Gastrocnemius medialis (tissue), 4 donors: ENCODE measurements at regions not wholly inside any gene's neighbourhood (a gene's known extent, or its start where the extent isn't known, plus 50 kb on each side); places are given as distances from the start of the nearest gene placed in this dataset.

Experiments
- ATAC-seq, 2 donors: fragments of 150-250 bp; one replicate each; pipeline ENCODE4 v1.9.1; 2016
- DNase-seq, 2 donors: peaks; one replicate each; pipeline ENCODE4 v3.0.0-alpha.2; 2019
- H3K27ac ChIP-seq, 4 donors: fragments of 200-600 bp; sonication (generic); 1 replicate in 1 of 4; 2 replicates in 3 of 4; pipeline ENCODE4 v1.5.1; 2016 to 2018; ENCODE audit warnings: mild to moderate bottlenecking in 2 of 4, moderate library complexity in 1 of 4
- H3K27me3 ChIP-seq, 3 donors: fragments of 200-600 bp; sonication (generic) in 2 of 3; 1 replicate in 1 of 3; 2 replicates in 2 of 3; pipeline versions ENCODE4 v1.5.1 to v1.6.0; 2016 to 2019; ENCODE audit warnings: mild to moderate bottlenecking in 1 of 3, moderate library complexity in 1 of 3
- H3K36me3 ChIP-seq, 2 donors: fragments of 200-600 bp; sonication (generic) in 1 of 2; one replicate each; pipeline ENCODE4 v1.5.1; 2017 to 2018
- H3K4me1 ChIP-seq, 2 donors: fragments of 200-600 bp; sonication (generic) in 1 of 2; one replicate each; pipeline ENCODE4 v1.5.1; 2016 to 2017; ENCODE audit warnings: mild to moderate bottlenecking in 2 of 2
- H3K4me3 ChIP-seq, 4 donors: fragments of 200-600 bp; sonication (generic) in 3 of 4; 1 replicate in 1 of 4; 2 replicates in 3 of 4; pipeline ENCODE4 v1.5.1; 2016 to 2019; ENCODE audit warnings: mild to moderate bottlenecking in 2 of 4
- H3K9me3 ChIP-seq, 3 donors: fragments of 200-600 bp; sonication (generic) in 2 of 3; 1 replicate in 1 of 3; 2 replicates in 2 of 3; pipeline ENCODE4 v1.5.1; 2016 to 2019
- POLR2A ChIP-seq, 2 donors: fragments of 450-650 bp; IDR thresholded peaks; one replicate each; pipeline ENCODE4 v1.6.1; 2017; ENCODE audit warnings: antibody characterized with exemption in 2 of 2, mild to moderate bottlenecking in 2 of 2, moderate library complexity in 2 of 2
- in situ Hi-C, 4 donors: fragments of 200-750 bp; cut with MboI; loops; one replicate each; pipeline versions ENCODE4 v1.15.0 to v1.8.0; 2017; ENCODE audit warnings: low sequenced_read_pairs in 4 of 4
- intact Hi-C: fragments of 100-400 bp; cut with DNase I; formaldehyde crosslinking; loops from one replicate; pipeline ENCODE4 v1.15.1; 2023; ENCODE audit warnings: low total_unique reads
- TF ChIP-seq, protein P1 (sequence below), 5 experiments: fragments of 450-650 bp in 3 of 5; fragments of 200-600 bp in 2 of 5; sonication (generic) in 2 of 5; IDR thresholded peaks in 4 of 5; conservative IDR thresholded peaks in 1 of 5; 1 replicate in 4 of 5; 2 replicates in 1 of 5; pipeline ENCODE4 v1.5.1; 2016 to 2019; ENCODE audit warnings: antibody characterized with exemption in 5 of 5, mild to moderate bottlenecking in 3 of 5, moderate library complexity in 3 of 5

DNA sequence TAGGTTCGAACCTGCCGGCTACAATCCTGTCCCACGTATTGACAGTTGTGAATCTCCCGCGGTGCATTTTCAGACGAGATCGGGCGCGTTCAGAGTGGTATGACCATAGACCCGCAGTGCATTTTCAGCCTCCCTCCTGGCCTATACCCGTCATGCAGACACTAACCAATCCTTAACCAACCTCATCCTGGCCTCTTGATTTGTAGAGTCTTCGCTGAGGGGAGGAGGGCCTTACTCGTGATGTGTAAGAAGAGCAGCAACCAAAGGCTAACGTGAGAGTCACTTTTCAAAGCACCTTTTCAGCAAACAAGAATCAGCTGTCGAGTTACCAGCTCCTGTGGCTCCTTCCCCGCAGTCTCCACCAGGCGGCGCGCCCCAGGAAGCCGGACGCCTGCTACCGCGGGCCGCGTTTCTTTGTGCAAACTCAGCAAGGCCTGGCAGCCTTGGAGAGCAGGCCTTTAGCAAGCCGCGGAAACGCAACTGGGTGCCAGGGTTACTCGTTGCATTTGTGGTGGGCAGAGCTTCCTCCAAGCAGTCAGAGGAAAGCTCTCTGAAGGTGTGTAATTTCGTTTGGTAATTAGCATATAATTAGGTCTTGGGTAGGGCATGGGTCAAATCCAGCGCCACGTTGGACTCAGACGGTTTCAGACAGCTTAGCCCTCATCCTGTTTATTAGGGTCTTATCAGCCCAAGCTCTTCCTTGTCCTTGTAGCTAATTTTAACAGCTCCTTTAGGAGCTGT lies 139.8 kb downstream of the OR2B2 start:
- no peak overlapping the region for H3K27ac ChIP-seq
- H3K36me3 ChIP-seq, result no peaks in the 10 kb centered on the region
- no peak overlapping the region for H3K4me3 ChIP-seq
- intact Hi-C loops, result loop anchor here (1.0 kb wide), 1 partner anchor 123 kb away; no protein-coding TSS in a partner anchor
- TF ChIP-seq, protein P1, sequence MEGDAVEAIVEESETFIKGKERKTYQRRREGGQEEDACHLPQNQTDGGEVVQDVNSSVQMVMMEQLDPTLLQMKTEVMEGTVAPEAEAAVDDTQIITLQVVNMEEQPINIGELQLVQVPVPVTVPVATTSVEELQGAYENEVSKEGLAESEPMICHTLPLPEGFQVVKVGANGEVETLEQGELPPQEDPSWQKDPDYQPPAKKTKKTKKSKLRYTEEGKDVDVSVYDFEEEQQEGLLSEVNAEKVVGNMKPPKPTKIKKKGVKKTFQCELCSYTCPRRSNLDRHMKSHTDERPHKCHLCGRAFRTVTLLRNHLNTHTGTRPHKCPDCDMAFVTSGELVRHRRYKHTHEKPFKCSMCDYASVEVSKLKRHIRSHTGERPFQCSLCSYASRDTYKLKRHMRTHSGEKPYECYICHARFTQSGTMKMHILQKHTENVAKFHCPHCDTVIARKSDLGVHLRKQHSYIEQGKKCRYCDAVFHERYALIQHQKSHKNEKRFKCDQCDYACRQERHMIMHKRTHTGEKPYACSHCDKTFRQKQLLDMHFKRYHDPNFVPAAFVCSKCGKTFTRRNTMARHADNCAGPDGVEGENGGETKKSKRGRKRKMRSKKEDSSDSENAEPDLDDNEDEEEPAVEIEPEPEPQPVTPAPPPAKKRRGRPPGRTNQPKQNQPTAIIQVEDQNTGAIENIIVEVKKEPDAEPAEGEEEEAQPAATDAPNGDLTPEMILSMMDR (IDR thresholded peaks at IDR 0.05 in 4 of 5, conservative IDR thresholded peaks at IDR 0.05 in 1 of 5), result peak; percentile 57 to 88 (median 82)
- TF ChIP-seq POLR2A (IDR thresholded peaks at IDR 0.05), result no peak
- H3K9me3 ChIP-seq, result no peaks in the 10 kb centered on the region
- DNase-seq (peak; percentile 51 to 57), ATAC-seq (peak; percentile 66 to 89)
- peaks cover 0 to 20% (median 14%) of the 10 kb centered on the region in 3 donors for H3K27me3 ChIP-seq
- in situ Hi-C loops, result loop anchor here in 3 of 4 donors (5.0 to 25.0 kb wide), 3 partner anchors 115 to 260 kb away; a partner anchor contains a TSS
- H3K4me1 ChIP-seq, result no peaks in the 10 kb centered on the region

DNA sequence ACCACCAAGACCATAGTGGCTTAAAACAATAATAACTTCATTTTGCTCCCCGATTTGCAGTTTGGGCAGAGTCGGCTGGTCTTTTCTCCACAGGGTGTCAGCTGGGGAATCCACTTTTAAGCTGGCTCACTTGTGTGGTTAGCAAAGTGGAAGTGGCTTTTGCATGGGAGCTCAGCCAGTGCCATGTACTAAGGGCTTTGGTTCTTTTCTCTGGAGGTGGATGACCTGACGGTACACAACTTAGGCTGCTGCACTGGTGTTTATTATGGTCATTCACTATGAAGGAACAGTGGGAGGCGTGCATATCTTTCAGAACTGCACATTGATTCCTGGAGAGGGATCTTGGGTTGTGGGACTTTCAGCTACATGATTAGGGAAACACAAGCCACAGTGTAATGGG lies 141.0 kb downstream of the OR2B2 start:
- TF ChIP-seq POLR2A (IDR thresholded peaks at IDR 0.05), result no peak
- TF ChIP-seq, protein P1 (IDR thresholded peaks at IDR 0.05 in 4 of 5, conservative IDR thresholded peaks at IDR 0.05 in 1 of 5), result no peak
- Histone ChIP-seq H3K9me3 (no peaks in the 10 kb centered on the region), H3K4me3 (no peak overlapping the region), H3K27ac (no peak overlapping the region), H3K27me3 (peaks cover 0 to 16% (median 8%) of the 10 kb centered on the region in 3 donors), H3K36me3 (no peaks in the 10 kb centered on the region), H3K4me1 (no peaks in the 10 kb centered on the region)
- in situ Hi-C loops, result loop anchor here in 3 of 4 donors (5.0 to 25.0 kb wide), 3 partner anchors 116 to 259 kb away; a partner anchor contains a TSS
- no peak for ATAC-seq
- intact Hi-C loops, result no loop called here
- DNase-seq, result no peak

DNA sequence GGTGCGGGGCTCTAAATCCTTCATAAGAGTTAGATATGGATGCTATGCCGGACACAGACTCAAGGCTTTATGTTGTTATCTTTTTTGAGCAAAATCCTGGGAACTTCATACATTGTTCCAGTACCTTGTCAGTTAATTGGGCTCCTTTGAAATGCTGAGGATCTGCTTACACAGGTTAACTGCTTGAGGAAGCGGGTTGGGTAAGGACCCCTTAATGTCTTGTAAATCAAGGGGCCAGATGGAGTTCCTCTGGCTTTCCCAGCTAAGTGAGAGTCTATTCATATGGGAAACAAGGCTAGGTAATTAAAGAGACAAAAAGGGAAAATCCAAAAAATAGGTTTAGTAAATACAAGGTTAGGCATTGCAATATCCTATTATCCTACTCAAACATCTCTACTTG lies 141.5 kb downstream of the OR2B2 start:
- ATAC-seq (no peak), DNase-seq (no peak)
- Histone ChIP-seq H3K27ac (no peak overlapping the region), H3K27me3 (peaks cover 0 to 16% (median 6%) of the 10 kb centered on the region in 3 donors), H3K4me1 (no peaks in the 10 kb centered on the region), H3K9me3 (no peaks in the 10 kb centered on the region), H3K36me3 (no peaks in the 10 kb centered on the region), H3K4me3 (no peak overlapping the region)
- intact Hi-C loops, result no loop called here
- in situ Hi-C loops, result loop anchor here in 3 of 4 donors (5.0 to 25.0 kb wide), 3 partner anchors 117 to 258 kb away; a partner anchor contains a TSS
- TF ChIP-seq, protein P1 (IDR thresholded peaks at IDR 0.05 in 4 of 5, conservative IDR thresholded peaks at IDR 0.05 in 1 of 5), result no peak
- no peak for TF ChIP-seq POLR2A (IDR thresholded peaks at IDR 0.05)

DNA sequence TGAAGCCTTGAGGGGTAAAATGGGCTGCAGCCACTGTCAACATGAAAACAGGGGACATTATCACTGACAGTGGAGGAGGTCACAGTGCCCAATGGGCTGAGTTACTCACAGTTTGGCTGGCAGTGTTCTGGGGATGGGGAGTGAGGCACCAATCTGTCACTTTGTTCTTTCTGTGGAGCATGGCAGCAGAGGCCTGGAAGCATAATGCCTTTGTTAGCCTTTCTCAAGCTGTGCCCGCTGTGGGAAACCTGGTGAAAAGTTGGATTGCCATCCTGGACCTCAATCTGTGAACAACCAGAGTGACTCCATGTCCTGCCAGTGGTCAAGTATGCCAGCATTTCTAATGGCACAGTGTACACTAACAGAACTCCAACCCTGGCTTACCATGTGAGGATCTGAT lies 143.6 kb downstream of the OR2B2 start:
- H3K4me1 ChIP-seq, result no peaks in the 10 kb centered on the region
- TF ChIP-seq POLR2A (IDR thresholded peaks at IDR 0.05), result no peak
- TF ChIP-seq, protein P1 (IDR thresholded peaks at IDR 0.05 in 4 of 5, conservative IDR thresholded peaks at IDR 0.05 in 1 of 5), result no peak
- intact Hi-C loops, result no loop called here

More for the DNA sequence above, 143.6 kb downstream of the OR2B2 start:
- no peak for ATAC-seq
- no peak overlapping the region for H3K27ac ChIP-seq
- no peak overlapping the region for H3K4me3 ChIP-seq
- DNase-seq, result no peak
- in situ Hi-C loops, result loop anchor here (10.0 to 25.0 kb wide), 3 partner anchors 119 to 256 kb away; a partner anchor contains a TSS
- H3K27me3 ChIP-seq, result peaks cover 0 to 21% (median 6%) of the 10 kb centered on the region in 3 donors
- no peaks in the 10 kb centered on the region for H3K36me3 ChIP-seq
- no peaks in the 10 kb centered on the region for H3K9me3 ChIP-seq
